ENCODE measurements at regions not wholly inside any gene's neighbourhood (a gene's known extent, or its start where the extent isn't known, plus 50 kb on each side); places are given as distances from the start of the nearest gene placed in this dataset.

GRCh38 chr11:116219171-116219635 is 553.6 kb downstream of the BUD13 start:
- peak; percentile 38 for DNase-seq (ENCODE audit: low spot score)

- DNase-seq (ENCODE audit: low spot score) = no peak
Observed at GRCh38 chr11:116217441-116217840, 555.3 kb downstream of the BUD13 start.

GRCh38 chr11:116217006-116217405 is 555.8 kb downstream of the BUD13 start:
- DNase-seq (ENCODE audit: low spot score) = peak; percentile 51

GRCh38 chr11:116215471-116216113 is 557.2 kb downstream of the BUD13 start:
- no peak for DNase-seq (ENCODE audit: low spot score)

- DNase-seq (ENCODE audit: low spot score) = no peak
Observed at GRCh38 chr11:116211147-116211546, 561.6 kb downstream of the BUD13 start.

- DNase-seq (ENCODE audit: low spot score) = no peak
Observed at GRCh38 chr11:116210663-116211062, 562.1 kb downstream of the BUD13 start.

GRCh38 chr11:116209255-116209654 is 563.5 kb downstream of the BUD13 start:
- no peak for DNase-seq (ENCODE audit: low spot score)

GRCh38 chr11:116207421-116208141 is 565.2 kb downstream of the BUD13 start:
- no peak for DNase-seq (ENCODE audit: low spot score)

- no peak for DNase-seq (ENCODE audit: low spot score)
Observed at GRCh38 chr11:116207019-116207418, 565.8 kb downstream of the BUD13 start.

- DNase-seq (ENCODE audit: low spot score) = no peak
Observed at GRCh38 chr11:116202922-116203321, 569.9 kb downstream of the BUD13 start.

- DNase-seq (ENCODE audit: low spot score) = no peak
Observed at GRCh38 chr11:116200564-116200963, 572.2 kb downstream of the BUD13 start.

GRCh38 chr11:116199182-116199581 is 573.6 kb downstream of the BUD13 start:
- DNase-seq (ENCODE audit: low spot score) = no peak

GRCh38 chr11:116194156-116194904 is 578.5 kb downstream of the BUD13 start:
- DNase-seq (ENCODE audit: low spot score) = no peak

GRCh38 chr11:116193321-116194131 is 579.3 kb downstream of the BUD13 start:
- peak; percentile 58 for DNase-seq (ENCODE audit: low spot score)

GRCh38 chr11:116192509-116193210 is 580.1 kb downstream of the BUD13 start:
- DNase-seq (ENCODE audit: low spot score) = no peak

- DNase-seq (ENCODE audit: low spot score) = no peak
Observed at GRCh38 chr11:116190861-116191260, 581.9 kb downstream of the BUD13 start.

- no peak for DNase-seq (ENCODE audit: low spot score)
Observed at GRCh38 chr11:116189408-116190170, 583.2 kb downstream of the BUD13 start.

- DNase-seq (ENCODE audit: low spot score) = no peak
Observed at GRCh38 chr11:116188350-116188749, 584.4 kb downstream of the BUD13 start.

GRCh38 chr11:116187026-116187425 is 585.8 kb downstream of the BUD13 start:
- DNase-seq (ENCODE audit: low spot score) = no peak

- DNase-seq (ENCODE audit: low spot score) = no peak
Observed at GRCh38 chr11:116185551-116185950, 587.2 kb downstream of the BUD13 start.

All from H4 (cell line).